K562 (cell line): ENCODE measurements at regions not wholly inside any gene's neighbourhood (a gene's known extent, or its start where the extent isn't known, plus 50 kb on each side); places are given as distances from the start of the nearest gene placed in this dataset.
"Not testable (repeated sequence)": the region's sequence is repeated elsewhere in the genome, so short reads cannot be mapped to it uniquely, and the experiment has no call there.

Experiments
- ATAC-seq: fragments of 200-7000 bp; cut with Tn5 transposase; 3 replicates; pipeline ENCODE4 v1.9.1; 2020; ENCODE audit warnings: moderate library complexity
- BruUV-seq: library from RNA; stranded (reverse); fragments of 400-500 nt; replicated peaks from 2 replicates; lab custom pipeline; 2021; lab: Mats Ljungman, UMichigan
- CTCF ChIA-PET: fragments of 300-600 bp; formaldehyde crosslinking; extraction: SDS; loops from one replicate; lab custom pipeline; 2021; ENCODE audit warnings: low intra/inter-chr PET ratio; lab: Yijun Ruan, JAX
- POLR2A ChIA-PET: fragments of 300-600, 350-650 bp; sonication (Branson Sonifier 250); formaldehyde crosslinking; extraction: SDS; loops from one replicate; lab custom pipeline; 2021; ENCODE audit warnings: antibody characterized with exemption, inconsistent platforms; lab: Yijun Ruan, JAX
- DNase-seq, 4 experiments: peaks; one replicate each; pipeline versions ENCODE4 v3.0.0 to v3.0.0-alpha.2; 2011 to 2018; ENCODE audit warnings: low spot score in 3 of 4, mixed read lengths in 3 of 4; ENCODE audit errors: extremely low read depth in 1 of 4
- FAIRE-seq: peaks from 2 replicates; lab custom pipeline; 2011; peaks lifted over from hg19 to GRCh38; lab: Jason Lieb, UNC
- H2AFZ ChIP-seq: 2 replicates; pipeline ENCODE4 v1.6.0; 2011; ENCODE audit warnings: low read depth, low read length, control low read depth, inconsistent platforms
- H3K27ac ChIP-seq: fragments of 200-600 bp; 3 replicates; pipeline ENCODE4 v1.8.0; 2011; ENCODE audit warnings: low read depth, mild to moderate bottlenecking, control low read depth, inconsistent platforms, low read length, moderate library complexity, mixed read lengths; ENCODE audit errors: extremely low read depth
- H3K27me3 ChIP-seq, 2 experiments: fragments of 300-600 bp in 1 of 2; 2 replicates in 1 of 2; 3 replicates in 1 of 2; pipeline versions ENCODE4 v1.6.0 to v1.8.0; 2011; ENCODE audit warnings: inconsistent platforms in 2 of 2, low read length in 2 of 2, mild to moderate bottlenecking in 1 of 2, mixed read lengths in 1 of 2, moderate library complexity in 1 of 2; ENCODE audit not compliant: control insufficient read depth in 2 of 2, insufficient read depth in 2 of 2
- H3K36me3 ChIP-seq: fragments of 300-600 bp; 3 replicates; pipeline ENCODE4 v1.8.0; 2011; ENCODE audit warnings: mild to moderate bottlenecking, low read length, inconsistent platforms; ENCODE audit not compliant: control insufficient read depth, insufficient read depth
- H3K4me1 ChIP-seq, 2 experiments: fragments of 200-600 bp in 1 of 2; replicated peaks in 1 of 2; 2 replicates in 1 of 2; 3 replicates in 1 of 2; pipeline versions ENCODE4 v1.5.1 to v1.8.0; 2011; ENCODE audit warnings: inconsistent platforms in 2 of 2, low read length in 2 of 2, mild to moderate bottlenecking in 1 of 2, mixed read lengths in 1 of 2, moderate library complexity in 1 of 2; ENCODE audit not compliant: control insufficient read depth in 2 of 2, insufficient read depth in 2 of 2
- H3K4me2 ChIP-seq: 2 replicates; pipeline ENCODE4 v1.6.1; 2011; ENCODE audit warnings: low read length, control low read depth, inconsistent platforms, mixed read lengths; ENCODE audit not compliant: insufficient read depth
- H3K4me3 ChIP-seq: fragments of 200-600 bp; sonication (generic), shearing (Covaris generic); 2 replicates; pipeline ENCODE4 v1.5.1; 2016; ENCODE audit warnings: control low read depth, inconsistent platforms
- H3K79me2 ChIP-seq: fragments of 200-600 bp; 3 replicates; pipeline ENCODE4 v1.8.0; 2011; ENCODE audit warnings: low read length, inconsistent platforms; ENCODE audit not compliant: control insufficient read depth, insufficient read depth
- H3K9ac ChIP-seq, 2 experiments: 2 replicates each; pipeline versions ENCODE4 v1.6.0 to v1.6.1; 2011; ENCODE audit warnings: low read depth in 2 of 2, low read length in 2 of 2, control low read depth in 1 of 2, inconsistent platforms in 1 of 2, mild to moderate bottlenecking in 1 of 2, mixed read lengths in 1 of 2; ENCODE audit not compliant: insufficient read depth in 1 of 2
- H3K9me1 ChIP-seq: one replicate; pipeline ENCODE4 v1.6.0; 2011; ENCODE audit warnings: inconsistent platforms, mild to moderate bottlenecking, low read length, moderate library complexity; ENCODE audit not compliant: control insufficient read depth, insufficient read depth
- H3K9me3 ChIP-seq: replicated peaks from 2 replicates; pipeline ENCODE4 v1.5.1; 2011; ENCODE audit warnings: low read depth, low read length, inconsistent platforms; ENCODE audit not compliant: control insufficient read depth, insufficient read depth
- H4K20me1 ChIP-seq: replicated peaks from 2 replicates; pipeline ENCODE4 v1.6.1; 2011; ENCODE audit warnings: low read length, inconsistent platforms, mixed read lengths; ENCODE audit not compliant: control insufficient read depth, insufficient read depth
- KDM1A ChIP-seq, 2 experiments: fragments of 450-650 bp; IDR thresholded peaks; 2 replicates each; pipeline ENCODE4 v1.6.1; 2016; ENCODE audit warnings: mild to moderate bottlenecking in 2 of 2
- RAD21 ChIP-seq, 2 experiments: fragments of 250-450 bp in 1 of 2; fragments of 450-650 bp in 1 of 2; sonication (Bioruptor Pico) in 1 of 2; formaldehyde crosslinking in 1 of 2; IDR thresholded peaks in 1 of 2; conservative IDR thresholded peaks in 1 of 2; 2 replicates each; pipeline versions ENCODE4 v1.4.0 to v1.8.0; 2020 to 2022; ENCODE audit warnings: mild to moderate bottlenecking in 2 of 2, moderate library complexity in 1 of 2
- REST ChIP-seq, 2 experiments: fragments of 450-650 bp; formaldehyde crosslinking in 1 of 2; IDR thresholded peaks; 2 replicates each; pipeline versions ENCODE4 v1.4.0 to v1.6.1; 2014 to 2020; ENCODE audit warnings: mild to moderate bottlenecking in 2 of 2, borderline replicate concordance in 1 of 2, low read depth in 1 of 2
- WGBS: fragments of 100-300 bp; shearing (Covaris generic); methylation state at CpG from one replicate; pipeline ENCODE4 v1.1.6; 2016; ENCODE audit warnings: low coverage, mixed read lengths; ENCODE audit not compliant: insufficient coverage; ENCODE audit errors: missing lambda C conversion rate; 5-methylcytosine and 5-hydroxymethylcytosine counted together
- in situ Hi-C: fragments of 300-500 bp; cut with MboI; formaldehyde crosslinking; loops from 4 replicates; pipeline ENCODE4 v1.15.0; 2018; ENCODE audit warnings: inconsistent platforms, mixed read lengths
- intact Hi-C: fragments of 100-400 bp; cut with micrococcal nuclease; formaldehyde crosslinking; loops from 2 replicates; pipeline ENCODE4 v1.14.2; 2022

- TF ChIP-seq REST (IDR thresholded peaks at IDR 0.05; ENCODE audit: borderline replicate concordance) (peak; percentile 71), RAD21 (CRISPR knock-in tag; conservative IDR thresholded peaks at IDR 0.05 in 1 of 2, IDR thresholded peaks at IDR 0.05 in 1 of 2) (peak; percentile 53 to 77), KDM1A (IDR thresholded peaks at IDR 0.05) (peak in 1 of 2 experiments; percentile 10; a peak in 1 of 4 replicates)
- TF ChIP-seq REST (CRISPR knock-in tag; IDR thresholded peaks at IDR 0.05; ENCODE audit: low read depth), result not testable (repeated sequence)
- TF ChIP-seq, all 486 proteins: peak for 8; not testable (repeated sequence) for 478
Measured at GRCh38 chr3:75422101-75422945, 241.8 kb upstream of the FRG2C start (continued).

- H3K9me1 ChIP-seq, H3K9ac ChIP-seq, POLR2A ChIA-PET, H4K20me1 ChIP-seq, H3K4me2 ChIP-seq, H3K27me3 ChIP-seq, H3K4me1 ChIP-seq, H3K27ac ChIP-seq, H3K4me3 ChIP-seq, ATAC-seq, CTCF ChIA-PET, H3K79me2 ChIP-seq, H3K9me3 ChIP-seq, FAIRE-seq, BruUV-seq, H2AFZ ChIP-seq, in situ Hi-C loops, DNase-seq: not testable (repeated sequence)
- WGBS, result 92% methylated on average over 4 of the region's 11 CpGs
- intact Hi-C loops, result loop anchor here (10.0 kb wide), 1 partner anchor 131 kb away; no protein-coding TSS in a partner anchor
- peaks cover 10% of the 10 kb centered on the region; the same call in 1 of the 3 replicates for H3K36me3 ChIP-seq
Measured at GRCh38 chr3:75425379-75425778, 238.7 kb upstream of the FRG2C start.

GRCh38 chr3:75427486-75427885 is 236.6 kb upstream of the FRG2C start:
- H2AFZ ChIP-seq, H3K79me2 ChIP-seq, DNase-seq, H3K9me3 ChIP-seq, H3K4me1 ChIP-seq, H3K4me3 ChIP-seq, POLR2A ChIA-PET, H4K20me1 ChIP-seq, H3K4me2 ChIP-seq, CTCF ChIA-PET, H3K9ac ChIP-seq, H3K27ac ChIP-seq, in situ Hi-C loops, H3K27me3 ChIP-seq, BruUV-seq, ATAC-seq, FAIRE-seq, H3K9me1 ChIP-seq: not testable (repeated sequence)
- 100% methylated on average over 7 of the region's 9 CpGs for WGBS
- peaks cover 12% of the 10 kb centered on the region; the same call in 1 of the 3 replicates for H3K36me3 ChIP-seq
- intact Hi-C loops, result loop anchor here (10.0 kb wide), 1 partner anchor 133 kb away; no protein-coding TSS in a partner anchor
